ENCODE measurements at regions not wholly inside any gene's neighbourhood (a gene's known extent, or its start where the extent isn't known, plus 50 kb on each side); places are given as distances from the start of the nearest gene placed in this dataset.

DNA sequence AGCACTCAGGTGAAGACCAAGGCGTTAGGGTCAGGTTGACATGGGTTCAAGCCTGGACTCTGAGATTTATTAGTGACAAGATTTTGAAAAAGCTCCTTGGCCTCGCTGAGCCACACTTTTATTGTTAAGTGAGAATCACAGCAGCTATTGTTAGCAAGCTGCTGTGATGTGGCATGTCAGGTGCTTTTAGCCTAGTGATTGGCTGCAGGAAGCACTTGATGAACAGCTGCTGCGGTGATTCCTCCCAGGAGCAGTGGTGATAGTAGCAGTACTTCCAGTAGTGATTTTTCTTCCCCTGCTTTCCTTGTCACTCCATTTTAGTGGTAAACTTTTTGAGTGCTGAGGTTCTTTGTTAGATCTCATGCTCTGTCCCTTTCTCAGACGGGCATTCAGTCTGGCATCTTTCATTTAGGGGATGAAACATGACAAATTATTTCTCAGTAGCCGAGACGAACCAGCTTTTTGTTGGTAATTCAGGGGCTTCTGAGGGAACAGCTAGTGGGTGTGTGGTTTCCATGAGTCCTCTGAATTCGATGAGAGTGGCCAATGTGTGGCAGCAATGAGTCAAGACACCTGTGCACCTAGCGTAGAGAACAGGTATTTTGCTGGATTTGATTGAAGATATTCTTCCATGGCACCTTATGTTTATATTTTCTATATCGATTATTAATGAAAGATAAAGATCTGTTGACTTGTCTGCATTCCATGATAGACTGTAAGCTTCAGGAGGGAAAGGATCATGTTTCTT lies 696.7 kb downstream of the DHX35 start:
- DNase-seq, result no peak

DNA sequence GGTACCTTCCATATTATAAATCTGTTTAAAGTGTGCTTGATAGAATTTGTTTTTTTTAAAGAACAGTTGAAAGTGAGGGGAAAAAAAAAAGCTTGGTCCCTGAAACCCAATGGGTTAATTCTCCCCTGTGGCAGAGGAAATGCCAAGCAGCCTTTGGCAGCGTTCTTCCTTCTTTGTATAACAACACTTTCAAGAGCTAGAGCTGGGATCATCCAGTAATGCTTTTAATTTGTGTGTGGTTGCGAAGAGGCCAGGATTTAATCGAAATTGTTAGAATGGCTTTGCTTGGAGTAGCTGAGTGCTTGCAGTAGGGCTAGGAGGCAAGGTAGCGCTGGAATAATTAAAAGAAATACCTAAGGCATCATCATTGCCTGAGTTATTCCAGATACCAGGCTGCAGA lies 692.0 kb downstream of the DHX35 start:
- no peak for DNase-seq

DNA sequence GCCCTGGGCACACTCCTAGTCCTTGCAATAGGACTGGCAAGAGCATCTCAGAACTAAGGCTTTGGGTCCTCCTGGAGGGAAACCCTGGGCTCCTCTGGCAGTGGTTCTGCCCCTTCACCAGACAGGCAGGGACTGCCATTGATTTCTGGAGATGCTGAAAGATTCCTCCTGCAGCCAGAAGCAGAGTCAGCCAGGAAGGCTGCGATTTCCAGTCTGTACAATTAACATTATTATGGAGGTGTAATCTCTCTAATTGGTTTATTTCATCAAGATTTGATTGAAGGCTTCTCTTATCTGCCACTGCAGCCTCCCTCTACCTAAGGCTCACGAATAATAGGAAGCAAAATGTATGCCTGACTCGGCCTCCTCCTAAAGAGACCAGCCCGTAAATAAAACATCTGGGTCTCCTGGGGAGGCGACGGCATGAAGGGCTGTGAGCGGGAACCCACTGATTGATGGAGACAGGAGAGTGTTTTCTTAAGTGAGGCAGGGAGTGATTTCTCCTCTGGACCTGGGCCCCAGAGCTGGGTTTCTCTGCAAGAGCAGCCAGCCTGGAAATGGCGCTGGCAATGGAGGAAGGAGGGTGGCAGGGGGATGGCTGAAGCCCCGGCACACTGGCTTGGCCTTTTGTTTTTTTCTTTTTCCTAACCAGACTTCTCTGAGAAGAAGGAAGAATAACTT lies 689.6 kb downstream of the DHX35 start:
- no peak for DNase-seq

DNA sequence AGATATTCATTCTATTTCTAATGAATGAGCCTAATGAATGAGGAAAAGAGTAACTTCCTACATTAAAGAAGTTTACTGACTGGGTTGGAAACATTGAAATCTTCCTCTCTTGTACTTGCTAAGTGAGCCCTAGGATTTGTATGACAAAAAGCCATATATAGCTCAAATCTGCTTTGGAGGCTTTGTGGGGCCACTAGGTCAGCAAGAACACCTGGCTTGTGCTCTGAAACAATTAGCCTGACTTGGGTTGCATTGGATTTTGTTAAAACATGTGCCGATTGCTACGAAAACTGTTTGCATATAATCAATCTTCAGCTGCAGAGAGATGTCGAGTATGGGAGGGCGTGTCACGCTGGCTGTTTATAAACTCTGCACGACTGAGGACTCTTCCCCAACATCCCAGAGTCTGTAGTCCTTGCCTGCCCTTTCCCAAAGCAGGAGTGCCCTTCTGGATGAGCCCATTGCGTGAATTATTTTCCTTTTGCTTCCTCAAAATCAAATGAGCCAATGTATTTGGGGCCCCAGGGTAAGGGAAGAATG lies 684.8 kb downstream of the DHX35 start:
- no peak for DNase-seq

DNA sequence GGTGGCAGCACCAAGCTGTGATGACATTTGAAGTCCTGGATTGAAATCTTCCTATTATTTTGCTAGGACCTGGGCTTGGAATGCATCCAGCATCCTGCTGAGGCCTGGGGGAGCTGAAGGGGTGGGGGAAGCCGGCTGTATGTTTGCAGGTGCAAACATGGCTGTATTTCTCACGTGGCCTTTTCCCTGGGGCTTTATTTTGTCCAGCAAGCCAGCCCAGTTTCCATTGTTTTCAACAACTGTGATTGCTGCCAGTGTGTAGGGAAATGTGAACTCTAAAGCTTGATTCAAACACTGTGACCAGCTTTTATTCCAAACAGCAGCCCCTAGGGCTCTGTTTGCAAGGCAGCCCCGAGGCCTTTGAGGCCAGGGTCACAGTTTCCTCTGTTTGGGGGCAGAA lies 683.0 kb downstream of the DHX35 start:
- DNase-seq, result no peak

DNA sequence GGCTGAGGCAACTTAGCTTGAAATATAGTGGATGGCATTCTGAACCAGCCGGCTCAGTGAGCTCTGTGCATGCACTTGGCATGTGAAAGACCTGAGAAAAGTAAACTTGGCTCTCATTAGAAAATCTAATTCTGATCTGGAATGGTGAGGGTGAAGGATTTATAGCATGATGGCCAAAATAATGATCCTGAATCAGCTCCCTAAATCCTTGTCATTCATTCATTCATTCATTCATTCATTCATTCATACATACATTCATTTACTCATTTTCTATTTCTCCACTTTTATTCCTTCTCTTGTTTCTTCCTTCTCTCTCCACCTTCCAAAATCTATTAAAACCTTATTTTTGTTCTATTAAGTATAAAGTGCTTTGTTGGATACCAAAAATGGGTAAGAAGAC lies 681.1 kb downstream of the DHX35 start:
- no peak for DNase-seq

DNA sequence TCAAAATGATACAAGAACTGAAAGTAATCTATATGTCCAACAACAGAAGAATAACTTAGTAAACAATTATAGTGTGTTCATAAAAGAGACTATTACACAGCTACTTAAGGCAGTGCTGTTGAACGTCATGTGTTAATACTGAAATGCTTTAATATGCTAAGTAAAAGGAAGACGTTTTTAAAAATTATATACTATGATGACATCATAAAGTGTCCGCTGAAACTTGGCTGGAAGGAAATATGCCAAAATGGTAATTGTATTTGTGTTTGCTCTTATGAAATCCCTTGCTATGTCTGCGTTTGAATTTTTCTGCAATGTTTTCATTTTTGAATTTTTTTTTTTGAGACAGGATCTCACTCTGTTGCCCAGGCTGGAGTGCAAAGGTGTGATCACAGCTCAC lies 679.3 kb downstream of the DHX35 start:
- DNase-seq, result no peak

DNA sequence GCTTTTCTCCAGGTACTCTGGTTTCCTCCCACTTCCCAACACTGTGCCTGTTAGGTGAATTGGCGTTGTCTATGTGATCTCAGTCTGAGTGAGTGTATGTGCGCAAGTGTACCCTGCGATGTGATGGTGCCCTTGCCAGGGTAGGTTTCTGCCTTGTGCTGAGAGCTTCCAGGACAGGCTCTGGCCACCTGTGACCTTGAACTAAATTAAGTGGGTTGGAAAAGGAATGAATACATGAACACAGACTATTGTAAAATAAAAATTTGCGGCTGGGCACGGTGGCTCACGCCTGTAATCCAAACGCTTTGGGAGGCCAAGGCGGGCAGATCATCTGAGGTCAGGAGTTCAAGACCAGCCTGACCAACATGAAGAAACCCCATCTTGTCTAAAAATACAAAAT lies 678.0 kb downstream of the DHX35 start:
- no peak for DNase-seq

DNA sequence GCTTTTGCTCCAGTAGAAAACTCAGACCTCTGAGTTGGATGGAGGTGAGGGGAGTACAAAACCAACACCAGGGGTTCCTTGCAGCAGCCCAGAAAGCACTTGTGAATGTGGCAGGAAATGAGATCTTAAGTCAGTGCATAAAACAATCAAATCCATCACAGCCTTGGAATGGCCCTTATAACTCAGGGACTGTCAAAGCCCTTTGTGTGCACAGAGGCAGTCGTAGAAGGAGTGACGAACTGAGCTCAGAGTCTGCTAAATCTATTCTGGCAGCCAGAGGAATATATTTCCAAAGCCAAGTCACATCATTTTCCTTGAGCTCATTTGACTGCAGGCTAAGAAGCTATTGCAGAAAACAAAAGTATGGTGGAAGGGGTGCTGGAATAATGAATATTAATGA lies 676.6 kb downstream of the DHX35 start:
- DNase-seq, result no peak

DNA sequence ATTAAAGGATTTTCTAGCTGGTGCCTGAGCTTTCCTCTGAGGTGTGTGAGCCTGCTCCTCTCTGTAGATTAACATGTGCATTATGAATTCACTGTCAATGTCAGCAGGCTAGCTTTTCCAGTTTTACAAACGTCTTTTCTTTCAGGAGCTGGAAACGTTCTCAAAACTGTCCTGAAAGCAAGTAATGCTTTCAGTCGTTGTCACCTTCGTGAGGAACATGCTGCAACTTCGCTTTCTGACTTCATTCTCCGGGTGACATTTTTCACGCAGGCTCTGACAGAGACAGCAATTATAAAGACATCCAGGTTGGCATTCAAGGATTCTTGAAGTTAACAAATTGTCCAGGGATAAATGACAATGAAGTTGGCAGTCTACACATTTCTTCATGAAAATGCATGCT lies 671.5 kb downstream of the DHX35 start:
- DNase-seq, result no peak

DNA sequence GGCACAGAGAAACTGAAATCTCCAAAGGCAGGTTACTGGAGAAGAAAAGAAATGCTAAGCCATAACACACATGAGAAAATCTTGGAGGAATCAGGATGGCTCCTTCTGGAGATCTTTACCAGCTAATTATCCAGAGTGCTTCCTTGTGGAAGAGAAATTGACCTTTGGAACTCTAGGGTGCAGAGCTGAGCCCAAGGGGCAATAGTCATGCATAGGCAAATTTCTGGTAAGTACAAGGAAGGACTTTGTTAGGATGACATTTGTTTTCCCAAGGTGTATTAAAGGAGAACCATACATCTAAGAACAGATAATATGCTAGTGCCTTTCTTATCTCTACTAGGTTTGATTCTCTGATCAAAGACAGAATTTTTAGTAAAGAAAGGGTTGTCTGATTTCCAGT lies 670.6 kb downstream of the DHX35 start:
- no peak for DNase-seq

DNA sequence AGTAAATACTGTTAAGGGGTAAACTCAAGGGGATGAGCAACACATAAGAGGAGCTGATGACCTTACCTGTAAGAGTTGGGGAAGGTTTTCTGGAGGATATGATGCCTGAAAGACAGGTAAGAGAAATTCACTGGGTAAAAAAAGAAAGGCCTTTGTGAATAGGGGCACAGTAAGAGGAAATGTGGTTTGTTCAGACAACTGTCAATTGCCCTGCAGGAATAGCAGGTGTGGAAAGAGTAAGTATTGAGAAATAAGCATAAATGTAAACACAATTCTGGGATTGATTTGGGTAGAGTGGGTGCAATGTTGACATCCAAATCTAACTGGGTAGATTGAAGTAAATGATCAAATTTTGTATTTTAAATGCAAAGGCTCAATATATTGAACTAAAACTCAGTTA lies 670.0 kb downstream of the DHX35 start:
- no peak for DNase-seq

DNA sequence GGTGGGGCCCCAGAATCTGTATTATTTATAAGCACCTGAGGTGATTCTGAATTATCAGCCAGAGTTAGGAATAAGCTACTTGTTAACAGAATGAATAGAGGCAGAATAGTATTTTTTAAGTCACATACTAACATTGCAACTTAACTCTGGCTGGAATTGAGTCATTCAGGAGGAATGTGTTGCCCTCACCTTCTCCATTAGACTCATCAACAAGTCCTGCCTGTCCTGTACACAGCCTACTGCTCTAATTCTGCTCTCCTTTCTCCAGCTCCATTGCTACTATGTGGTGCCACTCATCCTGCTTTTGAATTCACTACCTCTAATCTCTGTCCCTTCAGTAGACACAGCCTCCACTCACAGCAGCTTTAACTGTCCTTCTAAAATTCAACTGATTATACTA lies 669.4 kb downstream of the DHX35 start:
- no peak for DNase-seq

DNA sequence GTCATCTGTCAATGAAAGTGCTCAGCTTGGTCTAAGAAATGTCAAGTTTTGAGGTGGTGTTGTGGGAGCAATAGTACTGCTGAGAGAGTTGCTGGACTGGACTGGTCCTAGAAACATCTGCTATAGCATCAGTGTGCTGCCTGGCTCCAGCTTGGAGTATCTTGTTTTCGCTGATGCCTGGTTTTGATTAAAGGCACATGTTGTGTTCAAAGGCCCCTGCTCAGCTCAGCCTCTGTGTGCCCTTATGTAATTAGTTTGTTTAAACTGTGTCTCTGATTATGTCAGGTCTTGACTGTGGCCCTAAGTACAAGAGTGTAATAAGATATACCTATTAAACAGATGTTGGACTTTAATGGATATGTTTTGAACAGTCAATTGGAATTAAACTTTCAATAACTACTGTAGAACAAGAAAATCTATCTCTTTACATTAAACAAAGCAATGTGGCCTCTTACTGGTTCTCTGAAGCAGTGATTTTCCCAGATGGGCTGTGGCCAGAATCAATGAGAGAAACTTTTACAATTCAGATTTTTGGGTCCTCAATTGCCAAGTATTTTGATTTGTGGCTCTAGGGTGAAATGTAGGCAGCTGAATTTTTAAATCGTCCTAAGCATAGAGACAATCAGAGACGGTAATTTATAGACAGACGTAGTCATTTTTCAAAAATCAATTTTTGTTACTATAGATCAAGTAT lies 668.2 kb downstream of the DHX35 start:
- no peak for DNase-seq

DNA sequence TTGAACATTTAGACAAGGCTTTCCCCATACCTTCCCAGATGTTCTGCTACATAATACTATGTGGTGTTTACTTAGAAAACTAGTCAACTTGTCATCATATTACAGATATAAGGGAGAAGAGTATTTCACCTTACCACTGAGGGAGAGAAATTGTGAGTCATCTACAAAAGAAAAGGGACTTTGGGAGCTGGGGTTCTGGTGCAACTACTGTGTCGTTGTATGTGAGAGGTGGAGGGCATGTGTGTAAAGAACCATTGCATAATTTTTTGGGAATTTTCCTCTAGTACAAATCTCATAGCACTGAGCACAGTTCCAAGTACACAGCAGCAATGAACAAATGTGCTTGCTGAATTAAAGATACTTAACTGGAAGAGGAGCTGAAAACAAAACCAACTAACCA lies 665.6 kb downstream of the DHX35 start:
- DNase-seq, result no peak

DNA sequence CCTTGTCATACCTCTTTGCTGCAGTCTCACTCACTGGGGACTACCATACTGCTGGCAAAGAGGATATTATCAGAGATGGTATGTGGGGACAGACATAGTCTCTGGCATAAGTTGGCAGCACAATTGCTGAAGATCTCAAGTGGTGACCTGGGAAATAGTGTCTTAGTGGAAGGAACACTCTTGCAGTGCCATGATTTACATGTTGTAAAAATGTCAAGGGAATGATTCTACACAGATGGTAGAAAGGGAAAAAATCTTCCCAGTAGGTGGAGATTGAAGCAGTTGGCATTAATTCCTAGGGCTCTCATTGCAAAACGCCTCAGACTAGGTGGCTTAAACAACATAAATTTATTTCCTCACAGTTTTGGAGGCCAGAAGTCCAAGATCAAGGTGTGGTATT lies 662.2 kb downstream of the DHX35 start:
- no peak for DNase-seq

DNA sequence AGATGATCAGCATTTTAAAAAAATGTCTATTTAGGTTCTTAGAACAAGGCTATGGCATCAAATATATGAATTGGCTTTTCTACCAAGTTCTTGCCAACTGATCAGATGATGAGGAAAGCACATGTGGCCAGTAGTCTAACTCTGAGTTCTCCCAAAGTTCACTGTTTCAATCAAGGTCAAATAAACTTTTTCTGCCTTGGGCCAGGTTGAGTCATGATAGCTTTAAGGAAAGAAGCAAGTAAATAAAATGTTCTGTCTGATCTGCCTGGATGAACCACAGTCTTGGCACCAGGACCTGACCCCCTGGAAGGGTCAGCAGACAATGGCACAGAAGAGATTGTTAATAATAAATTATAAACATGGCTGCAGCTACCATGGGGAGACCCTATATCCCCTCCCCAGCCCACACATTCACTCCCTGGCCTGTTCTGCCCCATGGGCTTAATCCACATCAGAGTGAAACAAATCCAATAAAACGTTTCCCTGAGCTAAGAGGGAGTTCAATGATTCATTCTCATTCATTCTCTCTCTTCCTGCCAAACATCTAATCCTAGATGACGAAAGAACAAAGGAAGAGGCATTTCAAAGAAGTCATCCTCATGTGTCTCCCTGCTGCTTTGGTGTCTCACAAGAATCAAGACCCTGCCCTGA lies 661.6 kb downstream of the DHX35 start:
- no peak for DNase-seq

DNA sequence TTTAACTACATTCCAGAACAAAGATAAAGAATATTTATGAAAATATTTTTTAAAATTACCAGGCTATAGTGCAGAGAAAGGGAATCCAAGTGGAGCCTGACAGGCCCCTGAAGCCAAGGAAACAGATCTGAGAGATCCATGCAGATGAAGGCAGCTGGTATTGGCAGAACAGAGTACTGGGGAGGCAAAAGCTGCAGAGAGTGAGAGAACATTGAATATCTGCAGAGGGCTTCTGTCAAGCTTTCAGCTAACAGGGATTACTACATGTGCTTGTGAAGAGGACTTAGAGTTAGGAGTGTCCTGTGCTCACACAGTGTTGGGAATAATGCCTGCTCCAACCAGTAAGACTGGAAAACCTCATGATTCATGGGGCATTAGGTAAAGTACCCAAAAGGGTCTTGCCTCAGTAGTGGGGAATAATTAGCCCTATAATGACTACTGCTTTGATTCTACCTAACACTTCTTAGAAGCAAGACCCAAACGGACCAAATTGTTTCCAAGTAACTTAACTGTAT lies 657.2 kb downstream of the DHX35 start:
- DNase-seq, result no peak

DNA sequence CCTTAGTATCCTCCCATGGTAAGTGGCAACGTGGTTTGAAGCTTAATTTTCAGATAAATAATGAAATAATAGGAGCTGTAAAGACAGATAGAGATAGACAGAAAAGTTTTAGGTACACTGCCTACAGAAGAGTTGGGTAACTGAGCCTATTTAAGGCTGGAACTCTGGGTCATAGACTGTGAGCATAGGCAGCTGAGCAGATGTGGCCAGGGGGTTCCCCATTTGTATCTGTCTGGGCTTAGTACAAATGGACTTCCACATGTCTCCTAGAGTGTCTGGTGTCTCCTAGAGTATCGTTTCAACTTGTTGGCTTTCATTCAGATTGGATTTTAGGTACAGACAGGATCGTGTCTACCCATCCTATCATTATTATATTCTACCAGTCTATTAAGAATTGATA lies 649.8 kb downstream of the DHX35 start:
- no peak for DNase-seq

DNA sequence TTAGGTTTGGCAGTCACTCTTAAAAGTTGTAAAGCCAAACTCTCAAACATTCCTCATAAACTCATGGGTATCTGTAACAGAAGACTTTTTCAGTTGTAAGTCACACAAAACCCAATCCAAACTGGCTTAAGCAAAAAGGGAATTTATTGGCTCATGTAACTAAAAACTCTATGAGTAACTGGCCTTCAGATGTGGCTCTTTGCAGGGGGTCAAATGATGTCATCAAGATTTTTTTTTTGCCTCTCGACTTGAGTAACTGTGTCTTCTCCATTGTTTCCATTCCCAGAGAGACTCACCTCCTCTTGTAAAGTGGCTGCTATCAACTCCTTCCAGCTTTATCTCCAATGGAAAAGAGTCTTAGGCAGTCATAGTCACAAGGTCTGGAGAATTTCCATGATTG lies 645.0 kb downstream of the DHX35 start:
- DNase-seq, result no peak

DNA sequence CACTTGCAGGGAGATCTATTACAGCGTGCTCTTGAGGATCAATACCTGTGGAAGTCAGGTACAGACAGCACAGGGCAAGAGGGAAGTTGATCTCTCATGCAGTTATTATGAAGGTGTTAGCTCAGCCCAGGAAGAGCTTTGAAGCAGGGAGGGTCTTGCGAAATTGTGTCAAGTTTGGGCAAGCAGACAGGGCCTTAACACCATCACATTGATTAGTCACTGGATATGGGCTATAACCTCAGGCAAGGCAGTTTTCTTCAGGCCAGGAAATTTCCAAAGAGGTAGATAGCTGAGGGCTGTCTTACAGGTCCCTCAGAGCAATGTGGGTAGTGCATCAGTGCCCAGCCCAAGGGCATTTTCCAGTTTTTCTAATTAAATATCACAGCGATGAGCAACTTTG lies 643.8 kb downstream of the DHX35 start:
- DNase-seq, result no peak

DNA sequence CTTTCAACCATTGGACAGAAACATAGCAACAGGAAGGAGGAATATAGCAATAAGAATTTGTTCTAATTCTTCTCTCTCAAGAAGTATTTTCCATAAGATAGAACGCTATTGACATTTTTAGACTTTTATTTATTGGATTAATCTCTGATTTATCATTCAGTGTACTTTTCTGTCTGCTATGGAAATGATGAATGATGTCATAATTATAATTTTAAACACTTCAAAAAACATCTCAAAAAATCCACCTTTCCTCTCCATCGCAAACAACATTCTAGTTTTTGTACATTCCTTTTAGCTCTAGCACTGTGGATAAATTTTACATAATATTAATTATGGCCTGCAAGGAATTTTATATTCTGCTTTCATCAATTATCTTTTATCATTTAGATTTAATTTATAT lies 643.2 kb downstream of the DHX35 start:
- DNase-seq, result no peak

DNA sequence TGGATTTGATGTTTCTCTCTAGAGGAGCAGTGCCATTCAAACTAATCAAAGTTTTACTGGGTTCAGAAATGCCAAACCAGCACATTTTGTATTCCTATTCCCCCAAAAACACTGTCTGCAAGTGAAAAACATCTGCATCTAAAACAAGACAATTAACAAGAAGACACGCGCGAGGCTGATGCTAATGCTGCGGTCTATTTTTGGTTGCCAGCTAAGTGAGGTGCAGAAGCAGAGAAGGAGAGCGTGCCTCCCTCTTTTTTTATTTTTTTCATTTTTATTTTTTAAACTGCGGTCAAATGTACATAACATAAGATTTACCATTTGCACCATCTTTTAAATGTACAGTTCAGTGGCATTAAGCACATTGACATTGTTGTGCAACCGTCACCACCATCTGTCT lies 641.1 kb downstream of the DHX35 start:
- no peak for DNase-seq
